ENCODE measurements at regions not wholly inside any gene's neighbourhood (a gene's known extent, or its start where the extent isn't known, plus 50 kb on each side); places are given as distances from the start of the nearest gene placed in this dataset.

DNA sequence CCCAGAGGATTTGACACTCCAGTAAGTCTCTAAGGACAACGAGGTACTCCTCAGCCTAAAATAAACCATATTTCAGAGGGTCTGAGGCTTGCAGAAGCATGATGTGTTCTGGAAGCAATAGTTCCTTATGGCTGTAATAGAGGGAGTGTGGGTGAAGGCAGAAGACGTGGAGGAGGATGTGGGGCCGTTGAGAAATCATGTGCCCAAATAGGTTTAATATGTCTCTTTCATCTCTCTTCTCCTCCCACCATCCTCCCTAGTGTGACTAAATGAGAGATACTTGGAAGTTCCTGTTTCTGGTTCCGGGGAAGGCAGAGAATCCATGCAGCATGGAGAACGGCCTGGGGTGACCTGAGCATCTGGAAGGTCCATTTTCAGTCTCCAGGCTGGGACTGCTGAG lies 174.0 kb upstream of the RSPO3 start:
- TF ChIP-seq, protein P1, sequence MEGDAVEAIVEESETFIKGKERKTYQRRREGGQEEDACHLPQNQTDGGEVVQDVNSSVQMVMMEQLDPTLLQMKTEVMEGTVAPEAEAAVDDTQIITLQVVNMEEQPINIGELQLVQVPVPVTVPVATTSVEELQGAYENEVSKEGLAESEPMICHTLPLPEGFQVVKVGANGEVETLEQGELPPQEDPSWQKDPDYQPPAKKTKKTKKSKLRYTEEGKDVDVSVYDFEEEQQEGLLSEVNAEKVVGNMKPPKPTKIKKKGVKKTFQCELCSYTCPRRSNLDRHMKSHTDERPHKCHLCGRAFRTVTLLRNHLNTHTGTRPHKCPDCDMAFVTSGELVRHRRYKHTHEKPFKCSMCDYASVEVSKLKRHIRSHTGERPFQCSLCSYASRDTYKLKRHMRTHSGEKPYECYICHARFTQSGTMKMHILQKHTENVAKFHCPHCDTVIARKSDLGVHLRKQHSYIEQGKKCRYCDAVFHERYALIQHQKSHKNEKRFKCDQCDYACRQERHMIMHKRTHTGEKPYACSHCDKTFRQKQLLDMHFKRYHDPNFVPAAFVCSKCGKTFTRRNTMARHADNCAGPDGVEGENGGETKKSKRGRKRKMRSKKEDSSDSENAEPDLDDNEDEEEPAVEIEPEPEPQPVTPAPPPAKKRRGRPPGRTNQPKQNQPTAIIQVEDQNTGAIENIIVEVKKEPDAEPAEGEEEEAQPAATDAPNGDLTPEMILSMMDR (IDR thresholded peaks at IDR 0.05), result no peak

DNA sequence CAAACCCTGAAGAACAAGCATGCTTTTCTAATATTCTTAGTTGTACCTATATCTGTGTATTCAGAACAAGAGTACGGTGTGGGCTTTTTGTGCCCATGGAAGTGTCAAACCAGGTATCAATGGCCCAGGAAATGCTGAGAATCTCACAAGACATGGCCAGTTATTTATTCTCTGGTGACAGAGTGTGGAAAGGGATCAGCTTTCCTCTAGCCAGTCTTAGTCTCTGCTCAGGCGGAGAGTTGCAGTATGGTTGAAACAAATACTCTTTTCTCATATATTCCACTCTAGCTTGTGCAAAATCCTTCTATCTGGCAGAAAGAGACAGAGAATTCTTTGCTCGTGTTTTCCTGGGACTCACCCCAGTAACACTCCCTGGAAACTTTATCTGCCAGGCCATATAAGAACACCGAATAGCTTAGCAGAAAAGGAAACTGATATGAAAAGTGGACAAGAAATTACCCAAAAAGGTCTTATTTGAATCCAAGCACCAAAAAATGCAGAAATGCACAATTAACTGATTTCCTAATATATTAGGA lies 173.3 kb upstream of the RSPO3 start:
- H3K36me3 Mint-ChIP-seq (ENCODE audit: unreplicated experiment), result no peaks in the 10 kb centered on the region
- TF ChIP-seq, protein P1 (IDR thresholded peaks at IDR 0.05), result no peak
- no peak for DNase-seq (ENCODE audit: extremely low spot score, unreplicated experiment)
- no peak overlapping the region for H3K4me3 Mint-ChIP-seq (ENCODE audit: unreplicated experiment)
- no peaks in the 10 kb centered on the region for H3K4me1 Mint-ChIP-seq (ENCODE audit: unreplicated experiment)
- no peak overlapping the region for H3K27ac Mint-ChIP-seq (ENCODE audit: unreplicated experiment)
- peaks cover 8% of the 10 kb centered on the region for H3K27me3 Mint-ChIP-seq (ENCODE audit: unreplicated experiment)
- H3K9me3 Mint-ChIP-seq (ENCODE audit: unreplicated experiment), result no peaks in the 10 kb centered on the region

More for the DNA sequence above, 174.0 kb upstream of the RSPO3 start:
- no peaks in the 10 kb centered on the region for H3K36me3 Mint-ChIP-seq (ENCODE audit: unreplicated experiment)
- DNase-seq (ENCODE audit: extremely low spot score, unreplicated experiment), result no peak
- no peaks in the 10 kb centered on the region for H3K4me1 Mint-ChIP-seq (ENCODE audit: unreplicated experiment)
- no peak overlapping the region for H3K4me3 Mint-ChIP-seq (ENCODE audit: unreplicated experiment)
- no peaks in the 10 kb centered on the region for H3K9me3 Mint-ChIP-seq (ENCODE audit: unreplicated experiment)
- peaks cover 5% of the 10 kb centered on the region for H3K27me3 Mint-ChIP-seq (ENCODE audit: unreplicated experiment)
- H3K27ac Mint-ChIP-seq (ENCODE audit: unreplicated experiment), result no peak overlapping the region

DNA sequence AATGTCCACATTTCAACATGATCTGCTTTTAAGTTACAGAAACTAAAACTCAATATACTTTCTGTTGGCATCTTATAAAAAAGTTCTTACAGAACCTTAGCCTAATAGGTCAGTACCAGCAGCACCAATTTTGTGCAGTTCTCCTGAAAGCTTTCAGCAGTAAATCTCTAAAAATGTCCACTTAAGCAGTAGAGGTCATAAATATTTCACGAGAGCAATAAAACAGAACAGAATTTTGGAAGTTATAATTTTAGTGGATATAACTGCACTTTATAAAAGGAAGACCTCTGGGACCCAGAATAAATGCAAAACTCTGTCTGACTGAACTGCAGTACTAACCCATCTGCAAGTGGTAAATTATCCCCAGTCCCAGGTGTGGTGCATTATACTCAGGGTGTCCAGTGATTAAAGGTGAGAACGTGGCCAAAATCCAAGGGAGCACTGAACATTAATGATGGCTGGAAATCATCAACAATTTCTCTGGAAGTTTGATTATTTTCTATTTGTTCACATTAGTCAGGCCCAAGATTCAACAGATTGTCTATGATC lies 172.6 kb upstream of the RSPO3 start:
- no peaks in the 10 kb centered on the region for H3K4me1 Mint-ChIP-seq (ENCODE audit: unreplicated experiment)
- TF ChIP-seq, protein P1 (IDR thresholded peaks at IDR 0.05), result no peak
- H3K9me3 Mint-ChIP-seq (ENCODE audit: unreplicated experiment), result no peaks in the 10 kb centered on the region
- DNase-seq (ENCODE audit: extremely low spot score, unreplicated experiment), result no peak
- H3K27me3 Mint-ChIP-seq (ENCODE audit: unreplicated experiment), result peaks cover 10% of the 10 kb centered on the region
- no peak overlapping the region for H3K4me3 Mint-ChIP-seq (ENCODE audit: unreplicated experiment)
- H3K36me3 Mint-ChIP-seq (ENCODE audit: unreplicated experiment), result no peaks in the 10 kb centered on the region
- no peak overlapping the region for H3K27ac Mint-ChIP-seq (ENCODE audit: unreplicated experiment)

DNA sequence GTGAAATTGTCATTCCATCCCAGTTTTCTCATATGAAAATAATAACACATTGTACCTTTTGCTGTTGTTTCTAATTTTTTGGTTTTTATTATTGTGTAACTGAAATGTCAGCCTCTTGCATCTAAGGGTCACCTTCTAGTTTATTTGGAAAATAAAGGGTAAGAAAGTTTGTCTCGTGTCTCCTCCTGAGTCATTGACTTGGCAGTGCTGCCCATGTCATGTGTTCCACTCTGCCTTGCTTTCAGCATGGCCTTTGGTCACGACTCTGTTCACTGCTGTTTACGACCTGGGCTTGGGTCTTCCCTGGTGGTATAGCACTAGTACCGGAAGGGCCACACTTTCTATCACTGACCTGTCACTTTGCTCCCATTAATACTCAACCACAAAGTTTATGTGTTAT lies 171.4 kb upstream of the RSPO3 start:
- H3K36me3 Mint-ChIP-seq (ENCODE audit: unreplicated experiment), result no peaks in the 10 kb centered on the region
- peaks cover 10% of the 10 kb centered on the region for H3K27me3 Mint-ChIP-seq (ENCODE audit: unreplicated experiment)
- no peaks in the 10 kb centered on the region for H3K9me3 Mint-ChIP-seq (ENCODE audit: unreplicated experiment)
- no peaks in the 10 kb centered on the region for H3K4me1 Mint-ChIP-seq (ENCODE audit: unreplicated experiment)
- no peak overlapping the region for H3K4me3 Mint-ChIP-seq (ENCODE audit: unreplicated experiment)
- TF ChIP-seq, protein P1 (IDR thresholded peaks at IDR 0.05), result no peak
- no peak for DNase-seq (ENCODE audit: extremely low spot score, unreplicated experiment)
- H3K27ac Mint-ChIP-seq (ENCODE audit: unreplicated experiment), result no peak overlapping the region

DNA sequence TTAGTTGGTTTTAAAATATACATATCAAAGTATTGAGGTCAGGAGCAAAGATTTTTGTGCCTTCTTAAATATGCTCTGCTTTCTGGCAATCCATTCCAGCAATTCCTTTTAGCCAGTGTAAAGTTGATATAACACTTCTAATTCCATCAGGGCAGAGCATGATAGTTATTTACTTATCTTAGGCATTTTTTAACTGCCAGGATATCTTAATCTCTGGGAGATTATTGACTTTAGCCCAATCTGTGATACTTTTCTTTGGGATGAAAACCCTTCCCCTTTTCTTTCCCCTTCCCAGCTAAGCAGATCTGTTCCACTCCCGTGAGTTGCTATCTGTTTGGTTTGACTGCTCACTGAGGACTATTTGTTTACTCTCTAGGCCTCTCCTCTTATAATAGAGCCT lies 168.7 kb upstream of the RSPO3 start:
- H3K27ac Mint-ChIP-seq (ENCODE audit: unreplicated experiment), result no peak overlapping the region
- no peaks in the 10 kb centered on the region for H3K4me1 Mint-ChIP-seq (ENCODE audit: unreplicated experiment)
- H3K9me3 Mint-ChIP-seq (ENCODE audit: unreplicated experiment), result no peaks in the 10 kb centered on the region
- DNase-seq (ENCODE audit: extremely low spot score, unreplicated experiment), result no peak
- H3K36me3 Mint-ChIP-seq (ENCODE audit: unreplicated experiment), result no peaks in the 10 kb centered on the region
- H3K27me3 Mint-ChIP-seq (ENCODE audit: unreplicated experiment), result peaks cover 19% of the 10 kb centered on the region
- TF ChIP-seq, protein P1 (IDR thresholded peaks at IDR 0.05), result no peak
- no peak overlapping the region for H3K4me3 Mint-ChIP-seq (ENCODE audit: unreplicated experiment)

Measured in osteocyte (in vitro differentiated cells).